NCI-H187 (cell line): ENCODE measurements at regions not wholly inside any gene's neighbourhood (a gene's known extent, or its start where the extent isn't known, plus 50 kb on each side); places are given as distances from the start of the nearest gene placed in this dataset.
"Not testable (repeated sequence)": the region's sequence is repeated elsewhere in the genome, so short reads cannot be mapped to it uniquely, and the experiment has no call there.

ENCODE experiments used
- DNase-seq, 2 experiments: peaks; one replicate each; lab custom pipeline; 2025; lab: John Stamatoyannopoulos, UW

- no peak for DNase-seq
These were observed 566.9 kb upstream of the RGMB start for GRCh38 chr5:98206566-98206965.

- DNase-seq = no peak
These were observed 564.0 kb upstream of the RGMB start for GRCh38 chr5:98209418-98209817.

- DNase-seq = no peak
These were observed 559.0 kb upstream of the RGMB start for GRCh38 chr5:98214240-98215051.

- no peak for DNase-seq
These were observed 556.3 kb upstream of the RGMB start for GRCh38 chr5:98217138-98217537.

GRCh38 chr5:98218838-98219237, 554.6 kb upstream of the RGMB start:
- DNase-seq = no peak

GRCh38 chr5:98227489-98227888, 546.0 kb upstream of the RGMB start:
- no peak for DNase-seq

GRCh38 chr5:98231089-98231488, 542.4 kb upstream of the RGMB start:
- no peak for DNase-seq

GRCh38 chr5:98237794-98238193, 535.7 kb upstream of the RGMB start:
- DNase-seq = not testable (repeated sequence)

- no peak for DNase-seq
These were observed 529.5 kb upstream of the RGMB start for GRCh38 chr5:98243972-98244371.

- no peak for DNase-seq
These were observed 524.5 kb upstream of the RGMB start for GRCh38 chr5:98248949-98249348.

- peak in 1 of 2 experiments; percentile 37 for DNase-seq
These were observed 514.5 kb upstream of the RGMB start for GRCh38 chr5:98258939-98259338.

- DNase-seq = no peak
These were observed 513.9 kb upstream of the RGMB start for GRCh38 chr5:98259595-98259994.

- DNase-seq = no peak
These were observed 510.4 kb upstream of the RGMB start for GRCh38 chr5:98263084-98263483.

GRCh38 chr5:98268162-98268860, 505.2 kb upstream of the RGMB start:
- no peak for DNase-seq

- no peak for DNase-seq
These were observed 497.5 kb upstream of the RGMB start for GRCh38 chr5:98275980-98276379.

- no peak for DNase-seq
These were observed 490.9 kb upstream of the RGMB start for GRCh38 chr5:98282521-98282920.

GRCh38 chr5:98292496-98292895, 481.0 kb upstream of the RGMB start:
- DNase-seq = no peak

- DNase-seq = no peak
These were observed 477.0 kb upstream of the RGMB start for GRCh38 chr5:98296426-98296825.

GRCh38 chr5:98299435-98299834, 474.0 kb upstream of the RGMB start:
- no peak for DNase-seq

- DNase-seq = no peak
These were observed 471.9 kb upstream of the RGMB start for GRCh38 chr5:98301547-98301946.

- no peak for DNase-seq
These were observed 465.7 kb upstream of the RGMB start for GRCh38 chr5:98307811-98308210.

GRCh38 chr5:98308231-98308630, 465.2 kb upstream of the RGMB start:
- no peak for DNase-seq

- no peak for DNase-seq
These were observed 464.5 kb upstream of the RGMB start for GRCh38 chr5:98308960-98309359.
